ENCODE measurements at regions not wholly inside any gene's neighbourhood (a gene's known extent, or its start where the extent isn't known, plus 50 kb on each side); places are given as distances from the start of the nearest gene placed in this dataset.
"Not testable (repeated sequence)": the region's sequence is repeated elsewhere in the genome, so short reads cannot be mapped to it uniquely, and the experiment has no call there.

DNA sequence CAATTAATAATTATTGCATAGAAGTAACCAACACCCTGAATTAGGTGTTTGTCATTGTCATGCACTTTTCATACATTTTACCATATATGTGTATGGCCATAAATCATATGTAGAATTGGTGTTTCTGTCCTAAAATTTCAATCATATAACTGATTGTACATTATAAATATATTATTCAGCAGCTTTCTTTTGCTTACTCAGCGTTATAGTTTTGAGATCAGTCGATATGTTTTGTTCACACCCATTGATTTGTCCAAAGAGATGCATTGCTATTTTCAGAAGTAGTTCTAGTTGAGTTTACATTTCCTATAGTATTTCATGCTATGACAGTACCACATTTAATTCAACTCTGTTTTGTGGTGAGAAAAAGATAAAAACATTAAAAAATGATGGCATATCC lies 50.5 kb upstream of the PARP4 start:
- no peak for DNase-seq (ENCODE audit: low read depth in 1 of 2, low spot score in 1 of 2)

GRCh38 chr13:24563971-24564370 lies 51.4 kb upstream of the PARP4 start:
- not testable (repeated sequence) for DNase-seq (ENCODE audit: low read depth in 1 of 2, low spot score in 1 of 2)

DNA sequence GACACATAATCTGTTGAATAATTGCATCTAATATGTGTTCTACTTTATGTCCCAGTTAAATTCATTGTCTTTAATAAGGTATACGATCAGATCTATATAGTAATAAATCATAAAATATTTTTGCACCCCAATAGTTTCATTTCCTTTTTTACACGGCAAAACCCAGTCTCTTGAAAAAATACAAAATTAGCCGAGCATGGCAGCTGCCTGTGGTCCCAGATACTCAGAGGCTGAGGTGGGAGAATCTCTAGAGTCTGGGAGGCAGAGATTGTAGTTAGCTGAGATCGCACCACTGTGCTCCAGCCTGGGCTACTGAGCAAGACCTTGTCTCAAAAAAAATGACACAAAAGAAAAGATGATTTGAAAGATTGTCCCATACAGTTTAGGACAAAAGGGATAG lies 52.3 kb upstream of the PARP4 start:
- no peak for DNase-seq (ENCODE audit: low read depth in 1 of 2, low spot score in 1 of 2)

GRCh38 chr13:24567593-24567992 lies 55.0 kb upstream of the PARP4 start:
- not testable (repeated sequence) for DNase-seq (ENCODE audit: low read depth in 1 of 2, low spot score in 1 of 2)

DNA sequence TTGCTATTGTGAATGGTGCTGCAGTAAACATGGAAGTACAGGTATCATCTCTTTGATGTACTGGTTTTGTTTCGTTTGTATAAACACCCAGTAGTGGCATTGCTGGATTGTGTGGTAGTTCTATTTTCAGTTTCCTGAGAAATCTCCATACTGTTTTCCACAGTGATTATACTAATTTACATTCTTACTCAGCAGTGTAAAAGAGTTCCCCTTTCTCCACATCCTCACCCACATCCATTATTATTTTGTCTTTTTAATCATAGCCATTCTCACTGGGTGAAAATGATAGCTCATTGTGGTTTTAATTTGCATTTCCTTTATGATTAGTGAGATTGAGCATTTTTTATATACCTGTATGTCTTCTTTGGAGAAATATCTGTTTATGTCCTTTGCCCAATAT lies 62.3 kb upstream of the PARP4 start:
- DNase-seq (ENCODE audit: low read depth in 1 of 2, low spot score in 1 of 2), result no peak

- DNase-seq (ENCODE audit: low read depth in 1 of 2, low spot score in 1 of 2), result not testable (repeated sequence)
These were observed 67.7 kb upstream of the PARP4 start for GRCh38 chr13:24580315-24580714.

GRCh38 chr13:24581578-24581977 lies 69.0 kb upstream of the PARP4 start:
- DNase-seq (ENCODE audit: low read depth in 1 of 2, low spot score in 1 of 2), result not testable (repeated sequence)

DNA sequence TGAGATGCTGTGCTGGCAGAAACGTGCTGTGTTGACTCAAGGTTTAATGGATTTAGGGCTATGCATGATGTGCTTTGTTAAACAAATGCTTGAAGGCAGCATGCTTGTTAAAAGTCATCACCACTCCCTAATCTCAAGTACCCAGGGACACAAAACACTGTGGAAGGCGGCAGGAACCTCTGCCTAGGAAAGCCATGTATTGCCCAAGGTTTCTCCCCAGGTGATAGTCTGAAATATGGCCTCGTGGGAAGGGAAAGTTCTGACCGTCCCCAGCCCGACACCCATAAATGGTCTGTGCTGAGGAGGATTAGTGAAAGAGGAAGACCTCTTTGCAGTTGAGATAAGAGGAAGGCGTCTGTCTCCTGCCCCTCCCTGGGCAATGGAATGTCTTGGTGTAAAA lies 79.1 kb upstream of the PARP4 start:
- not testable (repeated sequence) for DNase-seq (ENCODE audit: low read depth in 1 of 2, low spot score in 1 of 2)

- not testable (repeated sequence) for DNase-seq (ENCODE audit: low read depth in 1 of 2, low spot score in 1 of 2)
These were observed 82.1 kb upstream of the ATP12A start for GRCh38 chr13:24597906-24598670.

- not testable (repeated sequence) for DNase-seq (ENCODE audit: low read depth in 1 of 2, low spot score in 1 of 2)
These were observed 81.0 kb upstream of the ATP12A start for GRCh38 chr13:24599019-24599791.

- DNase-seq (ENCODE audit: low read depth in 1 of 2, low spot score in 1 of 2), result no peak
These were observed 74.3 kb upstream of the ATP12A start for GRCh38 chr13:24605923-24606372.

- no peak for DNase-seq (ENCODE audit: low read depth in 1 of 2, low spot score in 1 of 2)
These were observed 73.6 kb upstream of the ATP12A start for GRCh38 chr13:24606486-24607170.

GRCh38 chr13:24610956-24611355 lies 69.3 kb upstream of the ATP12A start:
- no peak for DNase-seq (ENCODE audit: low read depth in 1 of 2, low spot score in 1 of 2)

- no peak for DNase-seq (ENCODE audit: low read depth in 1 of 2, low spot score in 1 of 2)
These were observed 67.5 kb upstream of the ATP12A start for GRCh38 chr13:24612726-24613125.

GRCh38 chr13:24613128-24613527 lies 67.1 kb upstream of the ATP12A start:
- DNase-seq (ENCODE audit: low read depth in 1 of 2, low spot score in 1 of 2), result no peak

GRCh38 chr13:24613755-24614154 lies 66.5 kb upstream of the ATP12A start:
- no peak for DNase-seq (ENCODE audit: low read depth in 1 of 2, low spot score in 1 of 2)

- DNase-seq (ENCODE audit: low read depth in 1 of 2, low spot score in 1 of 2), result no peak
These were observed 65.7 kb upstream of the ATP12A start for GRCh38 chr13:24614306-24615080.

DNA sequence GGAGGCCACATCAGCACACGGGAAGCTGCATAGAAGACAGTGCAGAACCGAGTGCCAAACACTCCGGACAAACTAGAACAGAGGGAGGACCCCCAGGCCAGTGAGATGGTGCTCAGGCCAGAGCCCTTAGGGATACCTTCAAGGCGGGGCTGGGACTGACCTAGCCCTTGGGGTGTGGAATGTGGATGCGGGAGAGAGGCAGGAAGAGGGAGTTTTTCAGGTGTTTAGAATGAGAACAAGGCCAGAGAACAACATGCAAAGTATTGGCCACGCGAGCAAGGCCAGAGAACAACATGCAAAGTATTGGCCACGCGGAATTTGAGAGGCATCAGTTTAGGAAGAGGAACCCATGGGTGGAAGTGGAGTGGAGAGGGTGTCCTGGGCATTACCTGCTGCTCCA lies 65.1 kb upstream of the ATP12A start:
- DNase-seq (ENCODE audit: low read depth in 1 of 2, low spot score in 1 of 2), result no peak

DNA sequence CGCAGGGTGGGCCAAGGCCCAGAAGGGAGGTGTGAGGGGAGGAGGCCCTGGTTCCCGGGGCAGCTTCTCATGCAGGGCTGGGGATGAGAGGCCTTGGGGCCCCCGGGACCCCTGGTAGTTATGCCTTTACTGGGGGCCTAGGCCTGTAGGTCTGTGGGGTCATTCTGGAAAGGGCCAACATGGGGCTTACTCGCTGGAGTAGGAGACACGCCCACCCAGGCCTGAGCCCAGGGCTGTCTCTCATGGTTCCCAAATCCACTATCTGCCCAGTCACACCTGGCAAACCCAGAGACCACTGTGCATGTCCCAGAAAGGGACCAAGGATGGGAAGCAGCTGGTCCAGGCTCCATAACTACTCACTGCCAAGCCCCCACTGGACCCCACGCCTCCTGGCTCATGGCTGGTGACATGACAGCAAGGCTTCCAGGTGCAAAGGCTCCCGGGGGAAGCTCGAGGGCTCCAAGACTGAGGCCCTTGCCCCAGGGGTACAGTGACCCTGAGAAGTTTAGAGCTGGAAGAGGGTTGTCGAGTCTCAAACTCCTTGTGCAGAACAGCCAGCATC lies 64.2 kb upstream of the ATP12A start:
- DNase-seq (ENCODE audit: low read depth in 1 of 2, low spot score in 1 of 2), result no peak

GRCh38 chr13:24616514-24616913 lies 63.7 kb upstream of the ATP12A start:
- DNase-seq (ENCODE audit: low read depth in 1 of 2, low spot score in 1 of 2), result no peak

All from activated T-helper 1 cell treated with anti-CD3 and anti-CD28 coated beads, Interleukin-2, amount 50 U/mL, for 16 hours (primary cell).